ENCODE measurements at regions not wholly inside any gene's neighbourhood (a gene's known extent, or its start where the extent isn't known, plus 50 kb on each side); places are given as distances from the start of the nearest gene placed in this dataset.

GRCh38 chr1:148363439-148363810, 119.7 kb downstream of the PPIAL4G start:
- ATAC-seq: no peak
- Histone ChIP-seq H2AFZ (ENCODE audit: low read length) (no peak overlapping the region), H3K9me3 (ENCODE audit: low read length) (no peaks in the 10 kb centered on the region), H3K4me2 (ENCODE audit: low read depth, low read length) (no peak overlapping the region), H3K9ac (ENCODE audit: insufficient read depth, low read depth, low read length) (no peak overlapping the region), H4K20me1 (ENCODE audit: insufficient read depth, low read length) (no peaks in the 10 kb centered on the region), H3K27me3 (ENCODE audit: control insufficient read depth in 1 of 2, insufficient read depth in 2 of 2, low read length in 2 of 2) (peaks cover 0 to 3% of the 10 kb centered on the region in 2 experiments; a peak in 1 of 5 replicates), H3K27ac (ENCODE audit: extremely low read length, insufficient read depth, low read length) (no peak overlapping the region), H3K4me3 (replicated peaks in 1 of 3; ENCODE audit: insufficient read depth in 1 of 3, low read depth in 2 of 3, low read length in 3 of 3) (no peak overlapping the region), H3K79me2 (ENCODE audit: insufficient read depth, low read length) (no peaks in the 10 kb centered on the region), H3K36me3 (replicated peaks in 1 of 2; ENCODE audit: control insufficient read depth in 1 of 2, insufficient read depth in 2 of 2, low read length in 2 of 2) (no peaks in the 10 kb centered on the region), H3K4me1 (ENCODE audit: insufficient read depth, low read length) (no peaks in the 10 kb centered on the region)
- ChIA-PET CTCF (ENCODE audit: low intra/inter-chr PET ratio, low total read pairs) (no interaction called here), POLR2A (no interaction called here)
- TF ChIP-seq ETS1 (CRISPR knock-in tag; IDR thresholded peaks at IDR 0.05): no peak
- TF ChIP-seq HOMEZ (CRISPR knock-in tag; IDR thresholded peaks at IDR 0.05; ENCODE audit: low read depth): no peak
- TF ChIP-seq ZSCAN25 (CRISPR knock-in tag; IDR thresholded peaks at IDR 0.05): no peak
- no peak for TF ChIP-seq ZFP90 (CRISPR knock-in tag; IDR thresholded peaks at IDR 0.05; ENCODE audit: borderline replicate concordance)
- TF ChIP-seq SALL1 (CRISPR knock-in tag; IDR thresholded peaks at IDR 0.05): no peak
- TF ChIP-seq, protein P1, sequence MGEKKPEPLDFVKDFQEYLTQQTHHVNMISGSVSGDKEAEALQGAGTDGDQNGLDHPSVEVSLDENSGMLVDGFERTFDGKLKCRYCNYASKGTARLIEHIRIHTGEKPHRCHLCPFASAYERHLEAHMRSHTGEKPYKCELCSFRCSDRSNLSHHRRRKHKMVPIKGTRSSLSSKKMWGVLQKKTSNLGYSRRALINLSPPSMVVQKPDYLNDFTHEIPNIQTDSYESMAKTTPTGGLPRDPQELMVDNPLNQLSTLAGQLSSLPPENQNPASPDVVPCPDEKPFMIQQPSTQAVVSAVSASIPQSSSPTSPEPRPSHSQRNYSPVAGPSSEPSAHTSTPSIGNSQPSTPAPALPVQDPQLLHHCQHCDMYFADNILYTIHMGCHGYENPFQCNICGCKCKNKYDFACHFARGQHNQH (CRISPR knock-in tag; IDR thresholded peaks at IDR 0.05): no peak
- no TSS peak for BruUV-seq (replicated peaks)
- no peak for DNase-seq (ENCODE audit: low spot score)
- 8% methylated on average over 2 of the region's 2 CpGs for WGBS (ENCODE audit: low lambda C conversion rate)
- in situ Hi-C loops (cut with HindIII; ENCODE audit: extremely low pct_ligation_motif_present, low pct_unique_long_range_greater_than_20kb): no loop called here
- intact Hi-C loops (cut with micrococcal nuclease; ENCODE audit: unreplicated experiment): no loop called here
- FAIRE-seq: no peak
